HG02870 (cell line): ENCODE measurements at regions not wholly inside any gene's neighbourhood (a gene's known extent, or its start where the extent isn't known, plus 50 kb on each side); places are given as distances from the start of the nearest gene placed in this dataset.
"Not testable (repeated sequence)": the region's sequence is repeated elsewhere in the genome, so short reads cannot be mapped to it uniquely, and the experiment has no call there.

ENCODE experiments used
- ATAC-seq: cut with Tn5 transposase; IDR thresholded peaks from one replicate; pipeline ENCODE4 v1.9.1; 2021; ENCODE audit warnings: mild to moderate bottlenecking, moderate library complexity; ENCODE audit not compliant: unreplicated experiment

- ATAC-seq, result no peak
These were observed 156.8 kb upstream of the POU3F1 start for GRCh38 chr1:38203441-38203840.

GRCh38 chr1:38201431-38201830 is 154.8 kb upstream of the POU3F1 start:
- ATAC-seq, result no peak

- no peak for ATAC-seq
These were observed 152.0 kb upstream of the POU3F1 start for GRCh38 chr1:38198621-38199020.

GRCh38 chr1:38198099-38198498 is 151.5 kb upstream of the POU3F1 start:
- ATAC-seq, result no peak

GRCh38 chr1:38197312-38198061 is 150.9 kb upstream of the POU3F1 start:
- no peak for ATAC-seq

GRCh38 chr1:38194472-38194871 is 147.9 kb upstream of the POU3F1 start:
- ATAC-seq, result no peak

- no peak for ATAC-seq
These were observed 146.4 kb upstream of the POU3F1 start for GRCh38 chr1:38193040-38193439.

- ATAC-seq, result no peak
These were observed 144.9 kb upstream of the POU3F1 start for GRCh38 chr1:38191461-38191860.

- no peak for ATAC-seq
These were observed 144.4 kb upstream of the POU3F1 start for GRCh38 chr1:38190983-38191382.

- no peak for ATAC-seq
These were observed 141.0 kb upstream of the POU3F1 start for GRCh38 chr1:38187552-38187951.

- no peak for ATAC-seq
These were observed 140.0 kb upstream of the POU3F1 start for GRCh38 chr1:38186566-38186965.

GRCh38 chr1:38185913-38186312 is 139.3 kb upstream of the POU3F1 start:
- no peak for ATAC-seq

- ATAC-seq, result no peak
These were observed 137.2 kb upstream of the POU3F1 start for GRCh38 chr1:38183747-38184146.

- no peak for ATAC-seq
These were observed 136.5 kb upstream of the POU3F1 start for GRCh38 chr1:38183096-38183495.

- not testable (repeated sequence) for ATAC-seq
These were observed 133.8 kb upstream of the POU3F1 start for GRCh38 chr1:38180388-38180787.

- no peak for ATAC-seq
These were observed 132.9 kb upstream of the POU3F1 start for GRCh38 chr1:38179483-38179882.

- ATAC-seq, result no peak
These were observed 131.6 kb upstream of the POU3F1 start for GRCh38 chr1:38178216-38178615.

- ATAC-seq, result no peak
These were observed 128.5 kb upstream of the POU3F1 start for GRCh38 chr1:38175121-38175520.

- no peak for ATAC-seq
These were observed 127.3 kb upstream of the POU3F1 start for GRCh38 chr1:38173848-38174247.

- no peak for ATAC-seq
These were observed 126.7 kb upstream of the POU3F1 start for GRCh38 chr1:38173157-38173831.

- ATAC-seq, result no peak
These were observed 122.5 kb upstream of the POU3F1 start for GRCh38 chr1:38169121-38169520.

GRCh38 chr1:38168365-38168764 is 121.8 kb upstream of the POU3F1 start:
- no peak for ATAC-seq

- ATAC-seq, result no peak
These were observed 119.9 kb upstream of the POU3F1 start for GRCh38 chr1:38166461-38166860.
